NAMALWA (cell line): ENCODE measurements at regions not wholly inside any gene's neighbourhood (a gene's known extent, or its start where the extent isn't known, plus 50 kb on each side); places are given as distances from the start of the nearest gene placed in this dataset.
"Not testable (repeated sequence)": the region's sequence is repeated elsewhere in the genome, so short reads cannot be mapped to it uniquely, and the experiment has no call there.

Experiments used
- DNase-seq: peaks from one replicate; pipeline ENCODE4 v3.0.0-alpha.2; 2015; ENCODE audit warnings: low spot score

DNA sequence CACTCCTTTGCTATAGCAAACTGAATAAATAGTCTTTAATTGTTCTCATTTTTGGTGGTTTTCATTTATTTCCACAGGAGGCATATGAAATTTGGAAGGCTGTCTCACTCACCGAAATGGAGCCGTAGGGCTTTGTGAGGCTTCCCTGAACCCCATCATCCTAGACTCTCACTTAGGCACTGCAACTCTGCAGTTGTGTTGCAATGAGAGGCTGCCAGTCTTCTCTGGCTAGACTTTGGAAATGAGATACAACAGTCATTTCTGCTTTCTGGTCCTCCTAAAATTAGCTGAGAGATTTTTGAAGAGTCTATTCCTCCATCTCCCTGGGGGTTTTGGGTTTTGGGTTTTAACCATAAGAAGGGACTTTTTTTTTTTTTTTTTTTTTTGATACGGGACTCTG is 146.5 kb downstream of the SH3BGRL start:
- DNase-seq: no peak

DNA sequence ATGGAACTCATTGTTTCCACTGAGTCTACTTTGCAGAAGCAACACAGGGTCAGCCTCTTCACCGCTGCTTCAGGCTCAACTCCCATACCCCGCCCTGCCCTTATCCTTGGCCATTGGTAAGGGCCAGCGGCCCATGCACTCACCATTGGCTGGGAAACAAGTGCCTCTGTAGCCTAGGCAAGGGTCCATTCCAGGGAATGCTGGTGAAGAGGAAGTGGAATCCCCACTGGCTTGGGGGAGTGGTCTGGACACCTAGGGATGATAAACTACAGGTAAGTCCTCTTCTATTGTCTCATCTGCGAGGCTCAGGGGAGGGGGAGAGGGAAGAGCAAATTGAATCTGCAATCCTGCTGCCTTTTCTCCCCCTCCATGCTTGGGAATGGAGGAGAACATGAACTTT is 153.1 kb downstream of the SH3BGRL start:
- DNase-seq: no peak

DNA sequence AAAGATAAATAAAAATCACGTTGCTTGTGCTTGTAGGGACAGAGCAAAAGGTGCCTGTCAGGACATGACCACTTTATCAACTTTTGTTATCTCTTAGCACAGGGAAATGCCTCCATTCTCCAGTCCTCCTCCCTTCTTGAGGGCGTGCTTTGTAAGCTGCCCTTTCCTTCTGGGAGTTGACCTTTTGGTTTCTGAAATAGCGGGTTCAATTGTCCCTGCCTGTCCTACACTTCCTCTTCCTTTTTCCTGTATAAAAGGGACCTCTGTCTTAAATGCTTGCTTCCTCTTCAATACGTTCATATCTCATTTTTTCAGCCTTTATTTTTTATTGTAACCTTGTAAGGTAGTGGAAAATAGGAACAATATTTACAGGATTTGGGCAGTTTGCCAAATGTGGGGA is 153.5 kb downstream of the SH3BGRL start:
- no peak for DNase-seq

DNA sequence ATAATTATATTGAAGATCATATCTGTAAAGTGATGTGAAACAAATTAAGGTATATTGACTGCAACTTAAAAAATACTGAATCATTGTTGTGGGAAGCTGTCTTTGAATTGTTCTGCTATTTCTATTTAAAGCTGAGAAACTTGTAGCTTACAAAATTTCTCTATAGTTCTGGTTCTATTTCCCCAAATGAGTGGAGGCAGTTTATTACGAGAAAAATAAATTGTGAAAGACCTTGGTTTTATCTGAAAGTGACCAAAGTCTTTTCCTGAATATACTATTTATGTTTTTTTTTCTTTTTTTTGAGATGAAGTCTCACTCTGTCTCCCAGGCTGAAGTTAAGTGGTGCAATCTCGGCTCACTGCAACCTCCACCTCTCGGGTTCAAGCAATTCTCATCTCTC is 165.4 kb downstream of the SH3BGRL start:
- DNase-seq: no peak

DNA sequence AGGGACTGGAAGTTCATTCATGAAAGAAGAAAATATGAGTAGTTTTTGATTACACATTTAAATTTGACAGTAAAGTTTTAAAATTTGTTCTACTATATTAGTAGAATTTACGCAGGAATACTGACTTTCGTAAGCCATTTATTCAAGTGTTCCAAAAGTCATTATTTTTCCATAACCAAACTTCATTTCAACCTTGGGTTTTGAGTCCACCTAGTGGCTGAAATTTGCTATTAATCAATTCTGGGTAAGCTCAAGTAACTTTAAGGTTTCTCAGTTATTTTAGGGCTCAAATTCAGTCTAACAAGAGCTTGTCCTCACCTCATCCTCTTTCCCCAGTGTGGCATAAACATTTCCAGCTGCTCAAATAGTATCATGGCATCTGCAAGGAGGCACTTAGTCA is 175.4 kb downstream of the SH3BGRL start:
- peak; percentile 42 for DNase-seq

DNA sequence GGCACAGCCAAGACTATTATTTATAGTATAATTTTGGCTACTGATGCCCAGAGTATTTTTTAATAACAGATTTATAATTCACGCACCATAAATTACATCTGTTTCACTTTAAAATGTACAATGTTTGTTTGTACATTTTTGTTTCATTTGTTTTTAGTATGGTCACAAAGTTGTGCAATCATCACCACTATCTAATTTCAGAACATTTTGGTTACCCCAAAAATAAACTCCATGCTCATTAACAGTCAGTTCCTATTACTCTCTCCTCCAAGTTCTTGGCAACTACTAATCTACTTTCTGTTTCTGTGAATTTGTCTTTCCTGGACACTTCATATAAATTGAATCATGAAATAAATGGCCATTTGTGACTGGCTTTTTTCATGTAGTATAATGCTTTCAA is 176.7 kb downstream of the SH3BGRL start:
- no peak for DNase-seq

DNA sequence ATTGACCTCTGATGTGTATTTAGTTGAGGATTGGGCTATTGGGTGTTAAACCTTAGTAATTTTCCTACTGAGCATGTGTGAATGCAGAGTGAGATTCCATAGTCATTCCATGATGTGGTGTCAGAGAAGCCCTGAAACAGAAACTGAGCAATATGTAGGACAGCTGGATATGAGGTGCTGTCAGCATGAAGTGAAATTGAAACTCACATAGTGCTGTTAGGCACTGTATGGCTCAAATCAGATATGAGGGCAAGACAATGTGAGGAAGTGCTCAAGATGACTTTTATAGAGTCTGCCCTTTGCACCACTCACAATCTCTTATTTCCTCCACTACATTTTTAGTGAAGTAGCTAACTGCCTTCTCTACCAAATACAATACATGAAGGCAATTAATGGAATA is 188.3 kb downstream of the SH3BGRL start:
- DNase-seq: no peak

DNA sequence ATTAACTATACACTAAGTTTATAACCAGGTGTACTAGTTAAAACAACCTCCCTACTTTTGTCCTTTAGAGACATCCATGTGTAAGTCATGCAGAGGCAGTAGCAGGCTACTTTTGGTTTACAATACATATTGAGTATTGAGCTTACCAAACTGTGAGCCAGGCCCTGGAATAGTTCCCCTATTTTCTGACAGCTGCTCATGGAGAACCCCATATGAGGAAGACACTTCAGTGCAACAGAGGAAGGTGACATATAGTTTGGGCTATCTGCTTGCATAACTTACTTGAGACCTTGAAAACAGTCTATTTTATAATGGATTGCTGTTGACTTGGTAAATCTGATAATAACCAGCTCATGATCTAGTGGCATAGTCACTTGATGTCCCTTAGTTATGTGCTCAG is 190.5 kb downstream of the SH3BGRL start:
- DNase-seq: no peak

DNA sequence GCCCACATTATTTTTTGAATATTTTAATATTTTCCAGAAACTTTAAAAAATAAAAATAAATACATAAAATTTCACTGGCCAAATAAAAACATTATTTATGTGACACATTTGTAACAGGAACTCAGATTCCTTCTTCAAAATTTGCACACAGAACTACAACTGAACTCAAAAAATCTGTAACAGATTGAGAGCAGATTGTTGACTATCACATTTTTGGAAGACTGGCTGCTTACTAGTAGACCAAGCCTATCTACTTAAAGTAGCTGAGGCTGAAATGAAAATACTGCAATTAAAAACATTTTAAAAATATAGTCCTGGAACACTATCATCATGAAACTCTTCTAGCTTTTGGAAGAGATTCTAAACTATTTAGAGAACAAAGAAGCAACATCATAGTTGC is 203.9 kb downstream of the SH3BGRL start:
- DNase-seq: no peak

DNA sequence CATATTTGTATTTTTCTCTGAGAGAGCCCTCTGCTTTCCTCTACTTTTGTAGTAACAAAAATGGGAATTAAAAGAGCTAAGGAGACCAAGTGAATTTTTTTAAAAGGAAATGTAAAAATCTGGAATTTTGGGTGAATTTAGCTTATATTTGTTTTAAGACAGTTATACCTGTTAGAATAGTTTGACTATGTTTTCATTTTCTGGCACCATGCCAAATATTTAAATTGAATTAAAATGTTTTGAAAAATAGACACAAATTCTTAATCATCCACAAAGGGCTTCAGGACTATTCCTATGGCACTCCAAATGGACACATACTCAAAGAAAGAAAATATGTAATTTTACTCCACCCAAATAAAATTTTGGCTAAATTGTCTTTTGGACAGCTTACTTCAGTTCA is 209.6 kb downstream of the SH3BGRL start:
- no peak for DNase-seq

DNA sequence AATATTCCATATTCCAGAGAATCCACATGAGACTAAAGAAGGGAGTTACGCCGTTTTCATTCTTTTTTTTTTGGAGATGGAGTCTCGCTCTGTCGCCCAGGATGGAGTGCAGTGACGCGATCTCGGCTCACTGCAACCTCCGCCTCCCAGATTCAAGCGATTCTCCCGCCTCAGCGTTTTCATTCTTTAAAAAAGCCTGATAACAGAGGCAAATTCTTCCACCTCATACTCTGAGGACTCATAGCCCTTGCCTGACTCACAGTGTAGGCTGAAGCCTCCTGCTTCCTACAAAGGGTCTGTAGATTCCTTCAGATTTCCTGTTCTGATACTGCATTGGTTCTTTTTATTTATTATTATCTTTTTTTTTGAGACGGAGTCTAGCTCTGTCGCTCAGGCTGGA is 210.5 kb downstream of the SH3BGRL start:
- no peak for DNase-seq

DNA sequence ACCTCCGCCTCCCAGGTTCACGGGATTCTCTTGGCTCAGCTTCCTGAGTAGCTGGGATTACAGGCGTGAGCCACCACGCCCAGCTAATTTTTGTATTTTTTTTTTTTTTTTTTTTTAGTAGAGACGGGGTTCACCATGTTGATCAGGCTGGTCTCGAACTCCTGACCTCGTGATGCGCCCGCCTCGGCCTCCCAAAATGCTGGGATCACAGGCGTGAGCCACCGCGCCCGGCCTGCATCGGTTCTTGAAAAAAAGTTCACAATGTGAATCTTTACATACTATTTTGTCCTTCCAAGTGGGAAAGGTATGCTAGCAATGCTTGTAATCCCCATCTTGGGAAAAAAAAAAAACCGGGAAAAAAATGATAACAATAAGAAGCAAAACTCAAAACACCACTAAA is 211.0 kb downstream of the SH3BGRL start:
- DNase-seq: not testable (repeated sequence)

DNA sequence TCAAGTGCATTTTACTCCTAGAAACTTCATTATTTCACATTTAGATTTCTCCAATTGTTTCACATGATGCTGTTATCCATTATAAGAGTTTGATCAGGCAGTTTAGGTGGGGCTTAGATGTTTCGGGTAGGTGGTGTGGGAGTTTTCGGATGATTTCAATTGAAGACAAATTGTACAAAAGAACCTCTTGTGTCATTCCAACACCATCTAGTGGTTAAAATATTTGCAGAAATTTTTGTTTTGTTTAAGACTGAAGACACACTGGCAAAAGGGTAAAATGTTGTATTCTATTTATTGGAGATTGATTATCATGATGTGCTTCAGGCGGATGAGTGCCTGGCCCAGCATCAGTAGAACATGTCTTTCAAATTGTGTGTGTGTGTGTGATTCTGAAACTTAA is 212.7 kb downstream of the SH3BGRL start:
- peak; percentile 15 for DNase-seq
